Endodermal cell (in vitro differentiated cells): ENCODE measurements at regions not wholly inside any gene's neighbourhood (a gene's known extent, or its start where the extent isn't known, plus 50 kb on each side); places are given as distances from the start of the nearest gene placed in this dataset.

Experiments
- DNase-seq: peaks from one replicate; pipeline ENCODE4 v3.0.0-alpha.2; 2017
- H3K27ac ChIP-seq: 2 replicates; pipeline ENCODE4 v1.5.1; 2013; ENCODE audit warnings: mild to moderate bottlenecking, low read depth, low read length, moderate library complexity
- H3K27me3 ChIP-seq: 2 replicates; pipeline ENCODE4 v1.6.1; 2013; ENCODE audit warnings: mild to moderate bottlenecking, low read length, moderate library complexity; ENCODE audit not compliant: insufficient read depth, control insufficient read depth, poor library complexity, severe bottlenecking
- H3K36me3 ChIP-seq: 2 replicates; pipeline ENCODE4 v1.7.0; 2013; ENCODE audit warnings: mild to moderate bottlenecking, low read length, moderate library complexity; ENCODE audit not compliant: control insufficient read depth, insufficient read depth
- H3K4me1 ChIP-seq: one replicate; pipeline ENCODE4 v1.7.0; 2013; ENCODE audit warnings: low read length; ENCODE audit not compliant: control insufficient read depth, insufficient read depth
- H3K4me3 ChIP-seq: 2 replicates; pipeline ENCODE4 v1.5.1; 2013; ENCODE audit warnings: mild to moderate bottlenecking, low read length, moderate library complexity
- H3K9ac ChIP-seq: 2 replicates; pipeline ENCODE4 v1.6.1; 2013; ENCODE audit warnings: mild to moderate bottlenecking, low read length, moderate library complexity; ENCODE audit not compliant: poor library complexity, severe bottlenecking; ENCODE audit errors: extremely low read depth
- H3K9me3 ChIP-seq: 2 replicates; pipeline ENCODE4 v1.6.1; 2013; ENCODE audit warnings: mild to moderate bottlenecking, low read length, moderate library complexity; ENCODE audit not compliant: control insufficient read depth
- H3K27ac Mint-ChIP-seq: 2 replicates; pipeline ENCODE4 v1.8.0; 2020; ENCODE audit warnings: mixed read lengths
- H3K27me3 Mint-ChIP-seq: 2 replicates; pipeline ENCODE4 v1.8.0; 2021; ENCODE audit warnings: mild to moderate bottlenecking, mixed read lengths; ENCODE audit not compliant: insufficient read depth
- H3K36me3 Mint-ChIP-seq: 2 replicates; pipeline ENCODE4 v1.8.0; 2020; ENCODE audit warnings: low read depth, mixed read lengths
- H3K4me1 Mint-ChIP-seq: 2 replicates; pipeline ENCODE4 v1.8.0; 2020; ENCODE audit warnings: mixed read lengths
- H3K4me3 Mint-ChIP-seq: 2 replicates; pipeline ENCODE4 v1.8.0; 2020; ENCODE audit warnings: mild to moderate bottlenecking, moderate library complexity, mixed read lengths
- H3K9me3 Mint-ChIP-seq: 2 replicates; pipeline ENCODE4 v1.8.0; 2020; ENCODE audit warnings: mild to moderate bottlenecking, mixed read lengths
- CTCF ChIP-seq: fragments of 200-600 bp; sonication (generic); conservative IDR thresholded peaks from 2 replicates; pipeline ENCODE4 v1.5.0; 2021; ENCODE audit warnings: antibody characterized with exemption, mild to moderate bottlenecking
- WGBS, 2 experiments: methylation state at CpG; one replicate each; pipeline versions ENCODE4 v1.1.5 to v1.1.7; 2013; ENCODE audit warnings: missing lambda C conversion rate in 2 of 2, mixed read lengths in 1 of 2; ENCODE audit not compliant: insufficient coverage in 1 of 2, insufficient read length in 1 of 2; 5-methylcytosine and 5-hydroxymethylcytosine counted together

GRCh38 chr12:58621126-58621525 lies 299.2 kb downstream of the LRIG3 start:
- Mint-ChIP-seq H3K27ac (no peak overlapping the region), H3K4me1 (no peaks in the 10 kb centered on the region), H3K27me3 (no peaks in the 10 kb centered on the region), H3K36me3 (no peaks in the 10 kb centered on the region), H3K4me3 (no peak overlapping the region), H3K9me3 (peaks cover 9% of the 10 kb centered on the region)
- Histone ChIP-seq H3K36me3 (no peaks in the 10 kb centered on the region), H3K27ac (no peak overlapping the region), H3K9ac (no peak overlapping the region), H3K9me3 (peaks cover 7% of the 10 kb centered on the region), H3K4me3 (no peak overlapping the region), H3K4me1 (no peaks in the 10 kb centered on the region), H3K27me3 (no peaks in the 10 kb centered on the region)
- no peak for TF ChIP-seq CTCF
- no peak for DNase-seq
- WGBS, 2 experiments = 97% methylated on average over 4 of the region's 5 CpGs; no CpG with 5 or more reads in 1 of the 2 experiments

DNA sequence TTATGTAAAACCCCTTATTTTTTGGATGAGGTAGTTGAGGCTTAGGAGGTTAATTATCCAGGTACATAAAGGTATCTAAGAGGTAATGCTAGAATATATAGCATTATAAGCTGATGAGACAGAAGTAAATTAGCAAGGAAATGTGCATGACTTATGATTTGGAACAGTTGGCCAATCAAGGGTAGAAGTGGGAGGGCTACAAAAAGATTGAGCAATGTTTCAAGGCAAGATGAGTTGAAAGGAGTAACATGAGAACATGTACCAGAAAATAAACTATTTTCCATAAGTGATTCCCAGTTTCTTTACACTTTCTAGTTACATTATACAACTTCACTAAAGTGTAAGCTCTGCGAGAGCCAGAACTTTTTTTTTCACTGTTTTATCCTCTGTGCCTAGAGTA lies 290.9 kb downstream of the LRIG3 start:
- 100% methylated on average over 1 of the region's 1 CpG; no CpG with 5 or more reads in 1 of the 2 experiments for WGBS, 2 experiments
- peaks cover 20% of the 10 kb centered on the region for H3K4me1 Mint-ChIP-seq
- no peak for TF ChIP-seq CTCF

GRCh38 chr12:58633479-58633878 lies 286.8 kb downstream of the LRIG3 start:
- no peak for TF ChIP-seq CTCF
- Mint-ChIP-seq H3K9me3 (peaks cover 12% of the 10 kb centered on the region), H3K4me1 (peaks cover 15% of the 10 kb centered on the region), H3K36me3 (peaks cover 8% of the 10 kb centered on the region), H3K4me3 (no peak overlapping the region), H3K27ac (no peak overlapping the region), H3K27me3 (peaks cover 5% of the 10 kb centered on the region)
- H3K27ac ChIP-seq = no peak overlapping the region
- H3K4me1 ChIP-seq = peaks cover 10% of the 10 kb centered on the region
- H3K9me3 ChIP-seq = peaks cover 17% of the 10 kb centered on the region
- no peak overlapping the region for H3K9ac ChIP-seq
- no peak for DNase-seq
- H3K27me3 ChIP-seq = no peaks in the 10 kb centered on the region
- H3K4me3 ChIP-seq = peak overlapping the region; percentile 43
- no peaks in the 10 kb centered on the region for H3K36me3 ChIP-seq

More for the DNA sequence above, 290.9 kb downstream of the LRIG3 start:
- H3K9me3 Mint-ChIP-seq = peaks cover 9% of the 10 kb centered on the region
- Histone ChIP-seq H3K4me1 (peaks cover 6% of the 10 kb centered on the region), H3K9ac (no peak overlapping the region), H3K4me3 (no peak overlapping the region), H3K9me3 (peaks cover 7% of the 10 kb centered on the region), H3K36me3 (no peaks in the 10 kb centered on the region), H3K27ac (no peak overlapping the region), H3K27me3 (no peaks in the 10 kb centered on the region)
- H3K36me3 Mint-ChIP-seq = no peaks in the 10 kb centered on the region
- DNase-seq = no peak
- no peak overlapping the region for H3K27ac Mint-ChIP-seq
- peaks cover 5% of the 10 kb centered on the region for H3K27me3 Mint-ChIP-seq
- no peak overlapping the region for H3K4me3 Mint-ChIP-seq
